C4-2B (cell line): ENCODE measurements at regions not wholly inside any gene's neighbourhood (a gene's known extent, or its start where the extent isn't known, plus 50 kb on each side); places are given as distances from the start of the nearest gene placed in this dataset.

ENCODE experiments used
- H3K27ac ChIP-seq: fragments of 450-650 bp; 2 replicates; pipeline ENCODE4 v1.5.1; 2017
- CTCF ChIP-seq: fragments of 450-650 bp; conservative IDR thresholded peaks from 2 replicates; pipeline ENCODE4 v1.5.1; 2017; ENCODE audit warnings: mild to moderate bottlenecking
- ZFX ChIP-seq: fragments of 450-650 bp; IDR thresholded peaks from 2 replicates; pipeline ENCODE4 v1.6.1; 2017

DNA sequence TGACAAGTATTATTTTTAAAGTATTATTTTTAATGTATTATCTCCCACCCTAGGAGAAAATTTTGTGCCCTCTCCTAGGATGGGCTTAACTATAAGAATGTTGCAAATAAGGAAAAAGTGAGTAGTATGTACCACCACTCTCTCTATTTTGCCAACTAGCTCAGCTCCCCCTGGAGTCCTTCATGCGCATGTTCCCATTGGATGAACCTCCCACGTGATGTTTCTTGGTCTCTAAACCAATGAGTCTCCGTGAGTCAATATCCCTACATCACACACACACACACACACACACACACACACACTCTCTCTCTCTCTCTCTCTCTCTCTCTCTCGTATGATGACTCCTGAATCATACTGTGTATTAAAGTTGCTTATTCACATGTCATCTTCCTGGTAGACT is 129.7 kb upstream of the ZFP42 start:
- no peak overlapping the region for H3K27ac ChIP-seq
- TF ChIP-seq CTCF (no peak), ZFX (no peak)

- no peak overlapping the region for H3K27ac ChIP-seq
- no peak for TF ChIP-seq CTCF
- TF ChIP-seq ZFX = no peak
These were observed 112.5 kb upstream of the ZFP42 start for GRCh38 chr4:187883049-187883448.

- TF ChIP-seq CTCF (no peak), ZFX (no peak)
- H3K27ac ChIP-seq = no peak overlapping the region
These were observed 111.6 kb upstream of the ZFP42 start for GRCh38 chr4:187883836-187884475.

DNA sequence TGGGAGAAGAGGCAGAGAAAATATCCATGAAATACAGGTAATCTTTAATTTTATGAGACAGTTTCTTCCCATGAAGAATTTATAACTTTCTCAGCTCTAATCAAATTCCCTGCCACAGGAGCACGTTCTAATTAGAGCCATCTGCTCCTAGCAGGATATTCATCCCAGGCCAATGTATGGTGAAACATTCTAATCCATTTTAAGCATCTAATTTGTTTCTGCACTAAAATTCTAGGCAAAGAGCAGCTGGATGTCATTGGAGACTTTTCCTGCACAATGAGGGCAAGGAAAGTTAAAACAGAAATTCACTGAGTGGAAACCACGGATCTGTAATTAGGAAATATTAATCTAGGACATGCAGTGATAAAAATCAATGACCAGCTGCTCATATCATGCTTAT is 107.7 kb upstream of the ZFP42 start:
- TF ChIP-seq ZFX (no peak), CTCF (no peak)
- no peak overlapping the region for H3K27ac ChIP-seq

GRCh38 chr4:187889651-187890050 is 105.9 kb upstream of the ZFP42 start:
- no peak overlapping the region for H3K27ac ChIP-seq
- TF ChIP-seq CTCF (no peak), ZFX (no peak)

DNA sequence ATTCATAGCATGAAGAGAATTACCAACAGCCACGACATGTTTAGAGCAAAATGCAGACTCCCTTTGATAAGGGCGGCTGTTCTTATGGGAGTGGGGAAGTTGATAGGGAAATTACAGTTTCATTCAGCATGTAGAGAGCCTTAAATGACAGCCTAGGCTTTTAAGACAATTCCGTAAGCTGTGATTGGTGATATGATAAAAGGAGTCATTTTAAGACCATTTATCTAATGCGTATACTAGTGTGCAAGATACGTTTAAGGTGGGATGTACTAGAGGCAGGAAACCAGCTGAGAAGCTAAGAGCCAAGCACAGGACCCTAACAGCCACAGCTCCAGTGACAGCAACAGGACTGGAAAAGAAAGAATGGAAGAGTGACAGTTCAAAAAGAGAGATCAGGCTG is 102.2 kb upstream of the ZFP42 start:
- H3K27ac ChIP-seq = no peak overlapping the region
- TF ChIP-seq CTCF = no peak
- no peak for TF ChIP-seq ZFX

DNA sequence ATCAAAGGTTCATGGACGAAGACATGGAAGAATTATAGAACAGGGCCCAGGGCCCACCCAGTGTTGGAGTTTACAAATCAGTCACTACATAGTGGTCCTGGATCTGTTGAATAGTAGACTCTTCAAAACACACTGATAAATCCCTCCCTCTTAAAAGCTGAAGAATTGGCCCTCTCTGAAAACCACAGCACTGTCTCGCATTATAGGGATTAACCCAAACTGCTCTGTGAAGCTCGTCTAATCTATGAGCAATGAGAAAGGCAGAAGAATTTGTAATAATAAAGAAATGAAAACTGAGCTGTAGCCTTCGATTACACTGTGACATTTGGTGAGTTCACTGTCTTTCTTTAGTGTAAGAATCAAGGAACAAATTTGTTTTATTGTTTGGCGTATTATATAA is 92.5 kb upstream of the ZFP42 start:
- no peak overlapping the region for H3K27ac ChIP-seq
- TF ChIP-seq CTCF = no peak
- no peak for TF ChIP-seq ZFX
